HepG2 (cell line): ENCODE measurements at regions not wholly inside any gene's neighbourhood (a gene's known extent, or its start where the extent isn't known, plus 50 kb on each side); places are given as distances from the start of the nearest gene placed in this dataset.

Experiments
- ATAC-seq: fragments of 200-7000 bp; cut with Tn5 transposase; 3 replicates; pipeline ENCODE4 v1.9.1; 2020; ENCODE audit warnings: mild to moderate bottlenecking, moderate library complexity
- BruUV-seq: library from RNA; stranded (reverse); fragments of 400-500 nt; replicated peaks from 2 replicates; lab custom pipeline; 2021; lab: Mats Ljungman, UMichigan
- CTCF ChIA-PET: fragments of 300-600 bp; formaldehyde crosslinking; extraction: SDS; loops from one replicate; lab custom pipeline; 2021; ENCODE audit warnings: low total read pairs, inconsistent platforms, low intra/inter-chr PET ratio; lab: Yijun Ruan, JAX
- POLR2A ChIA-PET: fragments of 350-600 bp; sonication (Branson Sonifier 250); formaldehyde crosslinking; loops from one replicate; lab custom pipeline; 2020; ENCODE audit warnings: antibody characterized with exemption, inconsistent platforms; lab: Yijun Ruan, JAX
- DNase-seq: peaks from one replicate; pipeline ENCODE4 v3.0.0-alpha.2; 2015; ENCODE audit warnings: low spot score
- FAIRE-seq: peaks from 3 replicates; lab custom pipeline; 2011; peaks lifted over from hg19 to GRCh38; lab: Jason Lieb, UNC
- H2AFZ ChIP-seq: one replicate; pipeline ENCODE4 v1.6.1; 2011; ENCODE audit warnings: low read length, inconsistent platforms
- H3K27ac ChIP-seq: fragments of 300-600 bp; 3 replicates; pipeline ENCODE4 v1.8.0; 2011; ENCODE audit warnings: mixed run types, mild to moderate bottlenecking, mixed read lengths, low read length, inconsistent platforms; ENCODE audit not compliant: insufficient read depth; ENCODE audit errors: extremely low read length
- H3K27me3 ChIP-seq, 2 experiments: fragments of 200-600 bp in 1 of 2; 2 replicates in 1 of 2; 3 replicates in 1 of 2; pipeline versions ENCODE4 v1.6.0 to v1.8.0; 2011; ENCODE audit warnings: low read length in 2 of 2, mild to moderate bottlenecking in 2 of 2, moderate library complexity in 2 of 2, inconsistent platforms in 1 of 2; ENCODE audit not compliant: insufficient read depth in 2 of 2, control insufficient read depth in 1 of 2
- H3K36me3 ChIP-seq, 2 experiments: fragments of 200-600 bp in 1 of 2; replicated peaks in 1 of 2; 2 replicates in 1 of 2; 3 replicates in 1 of 2; pipeline versions ENCODE4 v1.5.1 to v1.8.0; 2011; ENCODE audit warnings: low read length in 2 of 2, inconsistent platforms in 1 of 2; ENCODE audit not compliant: insufficient read depth in 2 of 2, control insufficient read depth in 1 of 2
- H3K4me1 ChIP-seq: 2 replicates; pipeline ENCODE4 v1.5.1; 2012; ENCODE audit warnings: low read length, inconsistent platforms; ENCODE audit not compliant: insufficient read depth
- H3K4me2 ChIP-seq: 2 replicates; pipeline ENCODE4 v1.6.0; 2011; ENCODE audit warnings: low read depth, low read length, inconsistent platforms
- H3K4me3 ChIP-seq, 3 experiments: fragments of 200-600 bp in 1 of 3; sonication (generic), shearing (Covaris generic) in 1 of 3; replicated peaks in 1 of 3; 2 replicates each; pipeline ENCODE4 v1.5.1; 2011 to 2016; ENCODE audit warnings: low read length in 3 of 3, inconsistent platforms in 2 of 3, low read depth in 2 of 3, mild to moderate bottlenecking in 2 of 3, control low read depth in 1 of 3, mixed read lengths in 1 of 3; ENCODE audit not compliant: insufficient read depth in 1 of 3
- H3K79me2 ChIP-seq: one replicate; pipeline ENCODE4 v1.6.1; 2011; ENCODE audit warnings: low read length, inconsistent platforms; ENCODE audit not compliant: insufficient read depth
- H3K9ac ChIP-seq: 2 replicates; pipeline ENCODE4 v1.6.0; 2011; ENCODE audit warnings: mild to moderate bottlenecking, low read depth, low read length, inconsistent platforms; ENCODE audit not compliant: insufficient read depth
- H3K9me3 ChIP-seq: 2 replicates; pipeline ENCODE4 v1.5.1; 2012; ENCODE audit warnings: mild to moderate bottlenecking, low read length
- H4K20me1 ChIP-seq: 2 replicates; pipeline ENCODE4 v1.6.0; 2011; ENCODE audit warnings: inconsistent platforms, mild to moderate bottlenecking, low read length, moderate library complexity; ENCODE audit not compliant: insufficient read depth
- ADNP ChIP-seq: sonication (generic); formaldehyde crosslinking; IDR thresholded peaks from 2 replicates; pipeline ENCODE4 v1.4.0; 2020; ENCODE audit warnings: missing genetic modification reagents
- GZF1 ChIP-seq: sonication (generic); formaldehyde crosslinking; IDR thresholded peaks from 2 replicates; pipeline ENCODE4 v1.5.1; 2020; ENCODE audit warnings: mild to moderate bottlenecking, missing genetic modification reagents
- POLR2A ChIP-seq, 2 experiments: IDR thresholded peaks; 2 replicates each; pipeline ENCODE4 v1.6.1; 2011; ENCODE audit warnings: low read depth in 2 of 2, low read length in 2 of 2, mild to moderate bottlenecking in 1 of 2, moderate library complexity in 1 of 2; ENCODE audit not compliant: insufficient read depth in 1 of 2
- SOX5 ChIP-seq: IDR thresholded peaks from 2 replicates; pipeline ENCODE4 v1.6.1; 2016; ENCODE audit warnings: borderline replicate concordance
- ZFAT ChIP-seq: sonication (generic); formaldehyde crosslinking; conservative IDR thresholded peaks from 2 replicates; pipeline ENCODE4 v1.8.1; 2023; ENCODE audit warnings: missing genetic modification reagents, inconsistent platforms
- ZNF782 ChIP-seq: sonication (generic); formaldehyde crosslinking; IDR thresholded peaks from 2 replicates; pipeline ENCODE4 v1.4.0; 2020; ENCODE audit warnings: missing genetic modification reagents, mild to moderate bottlenecking, borderline replicate concordance
- WGBS: methylation state at CpG from one replicate; pipeline ENCODE4 v1.1.6; 2017; ENCODE audit warnings: low lambda C conversion rate; 5-methylcytosine and 5-hydroxymethylcytosine counted together
- in situ Hi-C: cut with HindIII; loops from 2 replicates; pipeline ENCODE4 v1.10.0; 2017; ENCODE audit warnings: low pct_unique_long_range_greater_than_20kb; ENCODE audit not compliant: extremely low pct_ligation_motif_present
- intact Hi-C: fragments of 100-400 bp; cut with micrococcal nuclease; formaldehyde crosslinking; loops from one replicate; pipeline ENCODE4 v1.10.0; 2022; ENCODE audit not compliant: unreplicated experiment

- DNase-seq (no peak), ATAC-seq (no peak), FAIRE-seq (no peak)
- Histone ChIP-seq H3K4me2 (no peak overlapping the region), H3K27ac (no peak overlapping the region), H2AFZ (no peak overlapping the region), H3K9me3 (no peaks in the 10 kb centered on the region), H3K36me3 (no peaks in the 10 kb centered on the region), H3K27me3 (no peaks in the 10 kb centered on the region)
- 75% methylated on average over 2 of the region's 2 CpGs for WGBS
- CTCF ChIA-PET: no interaction called here
- intact Hi-C loops: no loop called here
- TF ChIP-seq POLR2A (IDR thresholded peaks at IDR 0.05; ENCODE audit: insufficient read depth in 1 of 2, low read depth in 2 of 2, low read length in 2 of 2): no peak
- TF ChIP-seq ZNF782 (CRISPR knock-in tag): no peak
- TF ChIP-seq SOX5 (CRISPR knock-in tag): no peak
- no peak for TF ChIP-seq GZF1 (CRISPR knock-in tag)
- TF ChIP-seq, all 625 proteins: peak for 0
- POLR2A ChIA-PET: no interaction called here
- in situ Hi-C loops: no loop called here
- BruUV-seq: no TSS peak
- Histone ChIP-seq H3K4me1 (no peaks in the 10 kb centered on the region), H3K79me2 (no peaks in the 10 kb centered on the region), H4K20me1 (no peaks in the 10 kb centered on the region), H3K4me3 (no peak overlapping the region), H3K9ac (no peak overlapping the region)
Observed at GRCh38 chr3:15978801-15979200, 181.0 kb upstream of the ANKRD28 start.

GRCh38 chr3:15979495-15979894 is 181.7 kb upstream of the ANKRD28 start:
- FAIRE-seq (no peak), DNase-seq (no peak), ATAC-seq (no peak)
- Histone ChIP-seq H3K4me1 (no peaks in the 10 kb centered on the region), H3K9me3 (no peaks in the 10 kb centered on the region), H2AFZ (no peak overlapping the region), H3K27ac (no peak overlapping the region), H3K27me3 (no peaks in the 10 kb centered on the region), H3K4me3 (no peak overlapping the region), H3K4me2 (no peak overlapping the region), H3K9ac (no peak overlapping the region), H3K36me3 (no peaks in the 10 kb centered on the region), H3K79me2 (no peaks in the 10 kb centered on the region), H4K20me1 (no peaks in the 10 kb centered on the region)
- WGBS: 28% methylated on average over 2 of the region's 2 CpGs
- BruUV-seq: no TSS peak
- in situ Hi-C loops (no loop called here), intact Hi-C loops (no loop called here)
- ChIA-PET CTCF (no interaction called here), POLR2A (no interaction called here)
- no peak for TF ChIP-seq ZFAT
- no peak for TF ChIP-seq ADNP (CRISPR knock-in tag)
